ENCODE measurements at regions not wholly inside any gene's neighbourhood (a gene's known extent, or its start where the extent isn't known, plus 50 kb on each side); places are given as distances from the start of the nearest gene placed in this dataset.

GRCh38 chr7:20988340-20988739 is 201.7 kb upstream of the SP8 start:
- Histone ChIP-seq H3K27me3 (ENCODE audit: insufficient read depth, low read depth, severe bottlenecking) (no peaks in the 10 kb centered on the region), H3K36me3 (no peaks in the 10 kb centered on the region), H3K4me3 (ENCODE audit: low read depth, low read length) (no peak overlapping the region), H3K9me3 (ENCODE audit: severe bottlenecking) (no peaks in the 10 kb centered on the region), H3K27ac (no peak overlapping the region)
- no peak for TF ChIP-seq CTCF (IDR thresholded peaks at IDR 0.05; ENCODE audit: low read depth, low read length)
- DNase-seq, result no peak

- Histone ChIP-seq H3K9me3 (ENCODE audit: severe bottlenecking) (no peaks in the 10 kb centered on the region), H3K4me3 (ENCODE audit: low read depth, low read length) (no peak overlapping the region), H3K27ac (no peak overlapping the region), H3K27me3 (ENCODE audit: insufficient read depth, low read depth, severe bottlenecking) (no peaks in the 10 kb centered on the region), H3K36me3 (no peaks in the 10 kb centered on the region)
- no peak for DNase-seq
- no peak for TF ChIP-seq CTCF (IDR thresholded peaks at IDR 0.05; ENCODE audit: low read depth, low read length)
Observed at GRCh38 chr7:20991544-20991943, 204.9 kb upstream of the SP8 start.

- no peaks in the 10 kb centered on the region for H3K9me3 ChIP-seq (ENCODE audit: severe bottlenecking)
- no peak overlapping the region for H3K4me3 ChIP-seq (ENCODE audit: low read depth, low read length)
- DNase-seq, result no peak
- TF ChIP-seq CTCF (IDR thresholded peaks at IDR 0.05; ENCODE audit: low read depth, low read length), result no peak
- H3K27me3 ChIP-seq (ENCODE audit: insufficient read depth, low read depth, severe bottlenecking), result peaks cover 4% of the 10 kb centered on the region
- H3K27ac ChIP-seq, result no peak overlapping the region
- H3K36me3 ChIP-seq, result no peaks in the 10 kb centered on the region
Observed at GRCh38 chr7:20993693-20994092, 207.0 kb upstream of the SP8 start.

GRCh38 chr7:20998309-20998708 is 211.6 kb upstream of the SP8 start:
- Histone ChIP-seq H3K27ac (no peak overlapping the region), H3K36me3 (no peaks in the 10 kb centered on the region), H3K4me3 (ENCODE audit: low read depth, low read length) (no peak overlapping the region), H3K9me3 (ENCODE audit: severe bottlenecking) (no peaks in the 10 kb centered on the region), H3K27me3 (ENCODE audit: insufficient read depth, low read depth, severe bottlenecking) (peaks cover 4% of the 10 kb centered on the region)
- TF ChIP-seq CTCF (IDR thresholded peaks at IDR 0.05; ENCODE audit: low read depth, low read length), result no peak
- DNase-seq, result no peak

GRCh38 chr7:21011153-21011552 is 224.5 kb upstream of the SP8 start:
- no peak overlapping the region for H3K27ac ChIP-seq
- no peaks in the 10 kb centered on the region for H3K36me3 ChIP-seq
- no peak overlapping the region for H3K4me3 ChIP-seq (ENCODE audit: low read depth, low read length)
- H3K27me3 ChIP-seq (ENCODE audit: insufficient read depth, low read depth, severe bottlenecking), result no peaks in the 10 kb centered on the region
- H3K9me3 ChIP-seq (ENCODE audit: severe bottlenecking), result no peaks in the 10 kb centered on the region
- DNase-seq, result no peak
- TF ChIP-seq CTCF (IDR thresholded peaks at IDR 0.05; ENCODE audit: low read depth, low read length), result no peak

GRCh38 chr7:21013765-21014539 is 227.3 kb upstream of the SP8 start:
- no peak for TF ChIP-seq CTCF (IDR thresholded peaks at IDR 0.05; ENCODE audit: low read depth, low read length)
- no peak for DNase-seq
- Histone ChIP-seq H3K4me3 (ENCODE audit: low read depth, low read length) (no peak overlapping the region), H3K9me3 (ENCODE audit: severe bottlenecking) (no peaks in the 10 kb centered on the region), H3K27ac (no peak overlapping the region), H3K27me3 (ENCODE audit: insufficient read depth, low read depth, severe bottlenecking) (no peaks in the 10 kb centered on the region), H3K36me3 (no peaks in the 10 kb centered on the region)

Measured in WERI-Rb-1 (cell line).